ENCODE measurements at regions not wholly inside any gene's neighbourhood (a gene's known extent, or its start where the extent isn't known, plus 50 kb on each side); places are given as distances from the start of the nearest gene placed in this dataset.

- H2AFZ ChIP-seq (ENCODE audit: low read depth, low read length, poor library complexity, severe bottlenecking) = no peak overlapping the region
- no peak overlapping the region for H3K4me3 ChIP-seq (replicated peaks in 1 of 2; ENCODE audit: low read depth in 1 of 2, low read length in 2 of 2)
- no peaks in the 10 kb centered on the region for H3K4me1 ChIP-seq (ENCODE audit: control insufficient read depth in 1 of 2, insufficient read depth in 2 of 2, low read length in 2 of 2)
- no peaks in the 10 kb centered on the region for H3K79me2 ChIP-seq (ENCODE audit: insufficient read depth, low read length)
- ATAC-seq = no peak
- POLR2A ChIA-PET = no interaction called here
- H3K9me3 ChIP-seq (ENCODE audit: control insufficient read depth in 1 of 2, insufficient read depth in 1 of 2, low read depth in 1 of 2, low read length in 2 of 2) = no peaks in the 10 kb centered on the region
- intact Hi-C loops (cut with micrococcal nuclease) = no loop called here
- CTCF ChIA-PET = interaction anchor here (1.0 kb wide), 1 partner anchor 13 kb away, joined by 3 read pairs; no protein-coding TSS in a partner anchor
- RAD21 ChIA-PET (ENCODE audit: low non-redundant PET in 1 of 2, low total read pairs in 2 of 2, uncharacterized antibody in 2 of 2, unreplicated experiment in 2 of 2) = no interaction called here
- no peak overlapping the region for H3K4me2 ChIP-seq (ENCODE audit: low read length)
- no peak overlapping the region for H3K9ac ChIP-seq (ENCODE audit: low read length)
- no peaks in the 10 kb centered on the region for H4K20me1 ChIP-seq (ENCODE audit: insufficient read depth)
- H3K27ac ChIP-seq (ENCODE audit: low read depth, low read length) = no peak overlapping the region
- no TSS peak for BruUV-seq (replicated peaks)
- no peaks in the 10 kb centered on the region for H3K9me2 ChIP-seq (ENCODE audit: insufficient read depth)
- no peak for DNase-seq (ENCODE audit: low read depth, low spot score)
- no peaks in the 10 kb centered on the region for H3K36me3 ChIP-seq (ENCODE audit: control insufficient read depth in 1 of 2, insufficient read depth in 2 of 2, low read length in 2 of 2)
- no peak for TF ChIP-seq YY1 (IDR thresholded peaks at IDR 0.05; ENCODE audit: extremely low read depth, insufficient replicate concordance, low read depth, low read length)
- no peak for TF ChIP-seq CBX3 (IDR thresholded peaks at IDR 0.05; ENCODE audit: low read depth)
- TF ChIP-seq CTCF (IDR thresholded peaks at IDR 0.05 in 2 of 3, conservative IDR thresholded peaks at IDR 0.05 in 1 of 3; ENCODE audit: borderline replicate concordance in 1 of 3, insufficient read depth in 1 of 3, low read depth in 2 of 3, low read length in 2 of 3) = no peak
- no peak for TF ChIP-seq SP1 (IDR thresholded peaks at IDR 0.05; ENCODE audit: low read depth)
- TF ChIP-seq RAD21 (IDR thresholded peaks at IDR 0.05; ENCODE audit: low read depth) = no peak
- no peak for TF ChIP-seq ZBTB33 (IDR thresholded peaks at IDR 0.05; ENCODE audit: extremely low read depth, insufficient replicate concordance, low read length)
- no peak for TF ChIP-seq ELF1 (IDR thresholded peaks at IDR 0.05; ENCODE audit: borderline replicate concordance, low read depth)
- TF ChIP-seq SRF (IDR thresholded peaks at IDR 0.05; ENCODE audit: low read depth) = no peak
- peaks cover 8% of the 10 kb centered on the region for H3K27me3 ChIP-seq (ENCODE audit: insufficient read depth, low read length)
Measured at GRCh38 chr18:8491516-8491915, 117.7 kb upstream of the RAB12 start.
